Tibial nerve (tissue), 3 donors: ENCODE measurements at regions not wholly inside any gene's neighbourhood (a gene's known extent, or its start where the extent isn't known, plus 50 kb on each side); places are given as distances from the start of the nearest gene placed in this dataset.

Experiments used
- CTCF ChIP-seq, 5 experiments: fragments of 200-600 bp in 3 of 5; fragments of 450-650 bp in 2 of 5; sonication (generic) in 3 of 5; IDR thresholded peaks; one replicate each; pipeline ENCODE4 v1.5.1; 2016 to 2019; ENCODE audit warnings: antibody characterized with exemption in 5 of 5, mild to moderate bottlenecking in 3 of 5, moderate library complexity in 2 of 5
- POLR2A ChIP-seq, 2 donors: fragments of 450-650 bp; IDR thresholded peaks; one replicate each; pipeline ENCODE4 v1.6.1; 2017; ENCODE audit warnings: antibody characterized with exemption in 2 of 2, mild to moderate bottlenecking in 2 of 2, moderate library complexity in 2 of 2

- TF ChIP-seq CTCF (IDR thresholded peaks at IDR 0.05) (no peak), POLR2A (IDR thresholded peaks at IDR 0.05) (no peak)
Observed at GRCh38 chr7:10804770-10805169, 168.9 kb upstream of the PHF14 start.
